ENCODE measurements at regions not wholly inside any gene's neighbourhood (a gene's known extent, or its start where the extent isn't known, plus 50 kb on each side); places are given as distances from the start of the nearest gene placed in this dataset.

DNA sequence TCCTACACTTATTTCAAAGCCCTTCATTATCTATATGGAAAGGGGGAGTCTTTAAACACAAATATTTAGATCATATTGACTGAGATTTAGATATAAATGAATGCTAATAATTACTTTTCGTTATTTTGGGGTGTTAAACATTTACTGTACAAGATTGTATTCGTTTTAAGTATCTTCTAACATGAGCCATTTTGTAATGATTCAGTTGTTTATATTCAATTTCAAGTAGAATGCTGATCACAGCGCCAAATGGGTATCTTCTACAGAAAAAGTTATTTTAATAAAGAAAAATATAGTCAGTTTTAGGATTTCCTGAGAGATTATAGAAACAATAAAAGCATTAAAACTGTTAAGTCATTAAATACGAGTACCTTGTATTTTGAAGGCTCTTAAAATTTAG is 104.5 kb upstream of the HNRNPU start:
- TF ChIP-seq TAF1 (IDR thresholded peaks at IDR 0.05; ENCODE audit: low read depth, low read length) (no peak), POLR2A (IDR thresholded peaks at IDR 0.05; ENCODE audit: low read depth, low read length) (no peak), POLR2AphosphoS5 (IDR thresholded peaks at IDR 0.05; ENCODE audit: low read depth, low read length) (no peak), SPI1 (IDR thresholded peaks at IDR 0.05; ENCODE audit: low read depth, low read length) (no peak), POU2F2 (IDR thresholded peaks at IDR 0.05; ENCODE audit: low read depth, low read length) (no peak), PAX5 (IDR thresholded peaks at IDR 0.05; ENCODE audit: insufficient read depth, low read length, severe bottlenecking) (no peak)
